Neutrophil (primary cell): ENCODE measurements at regions not wholly inside any gene's neighbourhood (a gene's known extent, or its start where the extent isn't known, plus 50 kb on each side); places are given as distances from the start of the nearest gene placed in this dataset.

Experiments used
- H3K27ac ChIP-seq: fragments of 200-600 bp; sonication (generic); 2 replicates; pipeline ENCODE4 v1.5.1; 2016; ENCODE audit warnings: mild to moderate bottlenecking, moderate library complexity
- H3K27me3 ChIP-seq: fragments of 200-600 bp; sonication (generic); 2 replicates; pipeline ENCODE4 v1.6.0; 2016; ENCODE audit warnings: mild to moderate bottlenecking
- H3K36me3 ChIP-seq: fragments of 200-600 bp; sonication (generic); 2 replicates; pipeline ENCODE4 v1.5.1; 2017
- H3K4me1 ChIP-seq, 2 experiments: fragments of 200-600 bp in 1 of 2; sonication (generic) in 1 of 2; 1 replicate in 1 of 2; 2 replicates in 1 of 2; pipeline versions ENCODE4 v1.5.1 to v1.6.1; 2013 to 2016; ENCODE audit warnings: low read depth in 1 of 2, low read length in 1 of 2, mild to moderate bottlenecking in 1 of 2, moderate library complexity in 1 of 2; ENCODE audit not compliant: control insufficient read depth in 1 of 2, insufficient read depth in 1 of 2
- H3K4me3 ChIP-seq, 2 experiments: fragments of 200-600 bp in 1 of 2; sonication (generic) in 1 of 2; 1 replicate in 1 of 2; 2 replicates in 1 of 2; pipeline ENCODE4 v1.5.1; 2013 to 2016; ENCODE audit warnings: low read depth in 1 of 2, low read length in 1 of 2, mild to moderate bottlenecking in 1 of 2, moderate library complexity in 1 of 2
- H3K9me3 ChIP-seq: fragments of 200-600 bp; sonication (generic); 2 replicates; pipeline ENCODE4 v1.5.1; 2016
- TF ChIP-seq, protein P1 (sequence below): fragments of 200-600 bp; sonication (generic); IDR thresholded peaks from 2 replicates; pipeline ENCODE4 v1.5.1; 2016; ENCODE audit warnings: antibody characterized with exemption

DNA sequence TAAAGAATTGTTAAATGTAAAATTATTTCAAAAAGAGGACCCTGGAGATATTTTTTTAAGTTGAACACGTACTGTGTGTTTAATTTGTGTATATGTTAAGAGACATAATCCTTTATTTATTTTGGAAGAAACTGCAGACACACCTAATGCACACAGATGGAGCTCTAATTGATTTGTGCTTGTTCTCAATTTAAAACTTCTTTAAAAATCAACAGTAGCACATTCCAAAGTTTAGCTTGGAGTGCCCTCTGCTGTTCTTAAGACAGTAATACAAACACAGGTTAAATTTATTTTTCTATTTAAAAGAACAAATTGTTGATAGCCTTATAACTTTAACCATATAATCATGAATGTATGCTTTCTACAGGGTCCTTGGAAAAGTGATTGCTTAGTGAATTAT, 277.6 kb upstream of the ADAMTS16 start:
- no peaks in the 10 kb centered on the region for H3K4me1 ChIP-seq
- H3K9me3 ChIP-seq = no peaks in the 10 kb centered on the region
- no peaks in the 10 kb centered on the region for H3K36me3 ChIP-seq
- TF ChIP-seq, protein P1, sequence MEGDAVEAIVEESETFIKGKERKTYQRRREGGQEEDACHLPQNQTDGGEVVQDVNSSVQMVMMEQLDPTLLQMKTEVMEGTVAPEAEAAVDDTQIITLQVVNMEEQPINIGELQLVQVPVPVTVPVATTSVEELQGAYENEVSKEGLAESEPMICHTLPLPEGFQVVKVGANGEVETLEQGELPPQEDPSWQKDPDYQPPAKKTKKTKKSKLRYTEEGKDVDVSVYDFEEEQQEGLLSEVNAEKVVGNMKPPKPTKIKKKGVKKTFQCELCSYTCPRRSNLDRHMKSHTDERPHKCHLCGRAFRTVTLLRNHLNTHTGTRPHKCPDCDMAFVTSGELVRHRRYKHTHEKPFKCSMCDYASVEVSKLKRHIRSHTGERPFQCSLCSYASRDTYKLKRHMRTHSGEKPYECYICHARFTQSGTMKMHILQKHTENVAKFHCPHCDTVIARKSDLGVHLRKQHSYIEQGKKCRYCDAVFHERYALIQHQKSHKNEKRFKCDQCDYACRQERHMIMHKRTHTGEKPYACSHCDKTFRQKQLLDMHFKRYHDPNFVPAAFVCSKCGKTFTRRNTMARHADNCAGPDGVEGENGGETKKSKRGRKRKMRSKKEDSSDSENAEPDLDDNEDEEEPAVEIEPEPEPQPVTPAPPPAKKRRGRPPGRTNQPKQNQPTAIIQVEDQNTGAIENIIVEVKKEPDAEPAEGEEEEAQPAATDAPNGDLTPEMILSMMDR = no peak
- H3K27ac ChIP-seq = no peak overlapping the region
- no peak overlapping the region for H3K4me3 ChIP-seq
- no peaks in the 10 kb centered on the region for H3K27me3 ChIP-seq

DNA sequence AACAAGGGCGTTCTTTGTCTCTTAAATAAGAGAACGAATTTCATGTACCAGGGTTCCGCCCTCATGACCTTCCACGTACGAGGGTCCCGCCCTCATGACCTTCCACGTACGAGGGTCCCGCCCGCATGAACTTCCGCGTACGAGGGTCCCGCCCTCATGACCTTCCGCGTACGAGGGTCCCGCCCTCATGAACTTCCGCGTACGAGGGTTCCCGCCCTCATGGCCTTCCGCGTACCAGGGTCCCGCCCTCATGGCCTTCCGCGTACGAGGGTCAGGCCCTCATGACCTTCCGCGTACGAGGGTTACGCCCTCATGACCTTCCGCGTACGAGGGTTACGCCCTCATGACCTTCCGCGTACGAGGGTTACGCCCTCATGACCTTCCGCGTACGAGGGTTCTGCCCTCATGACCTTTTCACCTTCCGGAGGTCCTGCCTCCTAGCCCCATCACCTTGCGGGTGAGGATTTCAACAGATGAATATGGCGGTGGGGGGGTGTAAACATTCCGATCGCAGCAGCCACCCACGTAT, 273.9 kb upstream of the ADAMTS16 start:
- H3K4me1 ChIP-seq = no peaks in the 10 kb centered on the region
- no peaks in the 10 kb centered on the region for H3K27me3 ChIP-seq
- no peaks in the 10 kb centered on the region for H3K9me3 ChIP-seq
- TF ChIP-seq, protein P1 = no peak
- H3K27ac ChIP-seq = no peak overlapping the region
- no peak overlapping the region for H3K4me3 ChIP-seq
- H3K36me3 ChIP-seq = no peaks in the 10 kb centered on the region

DNA sequence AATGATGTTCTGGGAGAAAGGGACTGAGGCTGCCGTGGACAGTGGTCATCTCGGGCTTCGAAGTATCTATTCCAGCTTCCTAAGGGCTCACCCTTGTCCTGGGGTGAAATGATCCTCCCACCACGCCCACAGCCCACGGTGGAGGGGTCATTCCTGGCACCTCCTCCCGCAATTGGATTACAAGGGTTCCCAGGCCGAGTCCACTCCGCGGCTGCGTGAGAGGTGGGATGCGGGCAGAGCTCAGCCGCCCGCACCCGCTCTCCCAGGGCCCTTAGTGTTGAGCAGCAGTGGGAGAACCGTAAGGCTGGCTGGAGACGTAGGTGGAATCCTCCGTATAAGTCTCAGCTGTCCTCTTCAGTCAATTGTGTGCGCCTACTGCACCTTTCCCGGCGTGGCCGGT, 273.3 kb upstream of the ADAMTS16 start:
- Histone ChIP-seq H3K27me3 (no peaks in the 10 kb centered on the region), H3K4me3 (no peak overlapping the region), H3K9me3 (no peaks in the 10 kb centered on the region), H3K27ac (no peak overlapping the region), H3K36me3 (no peaks in the 10 kb centered on the region), H3K4me1 (no peaks in the 10 kb centered on the region)
- TF ChIP-seq, protein P1 = no peak

DNA sequence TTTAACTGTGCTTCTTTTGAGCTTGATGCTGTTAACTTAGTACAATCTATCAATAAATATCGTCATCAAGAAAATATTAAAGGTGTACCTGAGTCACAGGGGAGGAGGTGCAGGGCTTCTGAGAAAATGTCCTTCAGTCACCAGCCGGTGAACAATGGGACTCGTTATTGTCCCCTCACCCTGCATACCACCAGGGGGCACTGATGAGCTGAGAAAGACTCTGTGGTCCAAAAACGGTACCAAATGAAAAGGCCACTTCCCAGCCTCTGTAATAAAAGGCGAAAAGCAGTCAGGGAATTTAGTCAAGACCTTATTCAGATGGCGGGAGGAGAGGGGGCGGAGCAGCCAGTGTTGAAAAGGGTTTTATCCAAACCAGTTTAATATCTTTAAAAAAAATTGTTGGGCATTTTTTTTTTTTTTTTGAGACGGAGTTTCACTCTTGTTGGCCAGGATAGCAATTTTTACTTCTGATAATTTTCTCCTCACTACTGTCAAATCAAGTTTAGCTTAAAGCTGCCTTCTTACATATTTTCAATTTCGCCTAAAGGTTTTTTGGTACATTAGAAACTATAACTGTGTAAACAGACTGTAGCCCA, 271.9 kb upstream of the ADAMTS16 start:
- Histone ChIP-seq H3K9me3 (no peaks in the 10 kb centered on the region), H3K27me3 (no peaks in the 10 kb centered on the region), H3K4me1 (no peaks in the 10 kb centered on the region), H3K27ac (no peak overlapping the region), H3K4me3 (no peak overlapping the region), H3K36me3 (no peaks in the 10 kb centered on the region)
- TF ChIP-seq, protein P1 = no peak

DNA sequence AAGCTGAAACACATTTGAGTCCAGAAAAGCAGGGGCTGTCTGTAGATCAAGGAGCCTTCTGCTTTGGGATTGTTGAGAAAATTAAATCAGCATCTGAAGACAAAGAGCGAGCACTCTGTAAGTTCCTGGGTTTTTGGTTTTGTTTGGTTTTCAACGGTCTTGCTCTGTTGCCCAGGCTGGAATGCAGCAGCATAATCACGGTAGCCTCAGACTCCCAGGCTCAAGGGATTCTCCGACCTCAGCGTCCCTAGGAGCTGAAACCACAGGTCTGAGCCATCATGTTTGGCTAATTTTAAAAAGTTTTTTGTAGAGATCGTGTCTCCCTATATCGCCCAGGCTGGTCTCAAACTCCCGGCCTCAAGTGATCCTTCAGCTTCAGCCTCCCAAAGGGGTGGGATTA, 266.5 kb upstream of the ADAMTS16 start:
- Histone ChIP-seq H3K9me3 (no peaks in the 10 kb centered on the region), H3K36me3 (no peaks in the 10 kb centered on the region), H3K27ac (no peak overlapping the region), H3K4me3 (no peak overlapping the region), H3K4me1 (no peaks in the 10 kb centered on the region), H3K27me3 (no peaks in the 10 kb centered on the region)
- TF ChIP-seq, protein P1 = no peak
